ENCODE measurements at regions not wholly inside any gene's neighbourhood (a gene's known extent, or its start where the extent isn't known, plus 50 kb on each side); places are given as distances from the start of the nearest gene placed in this dataset.

- Histone ChIP-seq H3K27me3 (no peaks in the 10 kb centered on the region), H3K4me3 (replicated peaks in 1 of 3) (no peak overlapping the region), H3K9me3 (no peaks in the 10 kb centered on the region), H3K27ac (peak overlapping the region; percentile 0 to 73 (median 33)), H3K36me3 (no peaks in the 10 kb centered on the region), H3K4me1 (peaks cover 5 to 39% of the 10 kb centered on the region in 2 donors)
- TF ChIP-seq POLR2A (IDR thresholded peaks at IDR 0.05), result no peak
- peak in 1 of 6 experiments; percentile 12 for TF ChIP-seq CTCF (IDR thresholded peaks at IDR 0.05)
- 45 to 47% methylated on average over 8 of the region's 8 CpGs for WGBS, 2 donors
- peak; percentile 63 to 70 for DNase-seq
- intact Hi-C loops (cut with DNase I), result no loop called here
Measured at GRCh38 chr3:124512881-124513609, 217.2 kb upstream of the UMPS start.

- Histone ChIP-seq H3K4me1 (peaks cover 5 to 39% of the 10 kb centered on the region in 2 donors), H3K27me3 (no peaks in the 10 kb centered on the region), H3K27ac (peak overlapping the region; percentile 0 to 73 (median 20)), H3K9me3 (no peaks in the 10 kb centered on the region), H3K4me3 (replicated peaks in 1 of 3) (no peak overlapping the region), H3K36me3 (no peaks in the 10 kb centered on the region)
- intact Hi-C loops (cut with DNase I), result no loop called here
- no peak for TF ChIP-seq CTCF (IDR thresholded peaks at IDR 0.05)
- no peak for TF ChIP-seq POLR2A (IDR thresholded peaks at IDR 0.05)
- 86 to 93% methylated on average over 4 of the region's 4 CpGs for WGBS, 2 donors
- no peak for DNase-seq
Measured at GRCh38 chr3:124513610-124513997, 216.6 kb upstream of the UMPS start.

- H3K36me3 ChIP-seq, result no peaks in the 10 kb centered on the region
- H3K4me1 ChIP-seq, result peaks cover 5 to 39% of the 10 kb centered on the region in 2 donors
- H3K9me3 ChIP-seq, result no peaks in the 10 kb centered on the region
- peak; percentile 36 to 55 for DNase-seq
- intact Hi-C loops (cut with DNase I), result no loop called here
- TF ChIP-seq CTCF (IDR thresholded peaks at IDR 0.05) (no peak), POLR2A (IDR thresholded peaks at IDR 0.05) (no peak)
- no peaks in the 10 kb centered on the region for H3K27me3 ChIP-seq
- H3K27ac ChIP-seq, result peak overlapping the region; percentile 8 to 73 (median 20)
- 31 to 53% methylated on average over 2 of the region's 2 CpGs for WGBS, 2 donors
- H3K4me3 ChIP-seq (replicated peaks in 1 of 3), result no peak overlapping the region
Measured at GRCh38 chr3:124514683-124515082, 215.6 kb upstream of the UMPS start.

DNA sequence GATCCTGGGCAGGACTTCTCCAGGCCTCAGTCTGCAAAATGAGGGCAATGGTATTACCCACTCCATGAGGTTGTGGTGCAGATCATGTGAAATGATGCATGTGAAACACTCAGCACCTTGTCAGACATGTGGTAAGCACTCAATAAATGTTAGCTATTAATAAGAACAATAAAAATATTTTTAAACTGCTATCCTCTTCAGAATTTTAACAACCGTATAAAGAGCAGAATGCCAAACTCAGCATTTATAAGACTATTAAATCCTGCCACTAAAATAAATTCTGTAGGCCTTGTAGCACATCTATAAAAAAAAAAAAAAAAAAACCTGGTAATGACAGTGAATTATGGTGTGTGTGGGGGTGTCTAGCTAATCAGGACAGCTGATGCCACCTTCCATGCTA is 213.9 kb upstream of the UMPS start:
- 27 to 46% methylated on average over 1 of the region's 1 CpG for WGBS, 2 donors

More for the DNA sequence above, 213.9 kb upstream of the UMPS start:
- Histone ChIP-seq H3K27me3 (no peaks in the 10 kb centered on the region), H3K4me3 (replicated peaks in 1 of 3) (no peak overlapping the region), H3K9me3 (no peaks in the 10 kb centered on the region), H3K27ac (peak overlapping the region in 1 of 3 donors; percentile 6), H3K4me1 (peaks cover 6 to 45% of the 10 kb centered on the region in 2 donors), H3K36me3 (no peaks in the 10 kb centered on the region)
- intact Hi-C loops (cut with DNase I), result no loop called here
- DNase-seq, result peak; percentile 21 to 22
- no peak for TF ChIP-seq CTCF (IDR thresholded peaks at IDR 0.05)
- no peak for TF ChIP-seq POLR2A (IDR thresholded peaks at IDR 0.05)

Measured in thyroid gland (tissue), 4 donors.